HEK293 (cell line): ENCODE measurements at regions not wholly inside any gene's neighbourhood (a gene's known extent, or its start where the extent isn't known, plus 50 kb on each side); places are given as distances from the start of the nearest gene placed in this dataset.

Experiments used
- CTCF ChIA-PET: fragments of 350-600 bp; formaldehyde crosslinking; extraction: SDS; loops from one replicate; lab custom pipeline; 2021; ENCODE audit warnings: antibody characterized with exemption; lab: Yijun Ruan, JAX
- POLR2A ChIA-PET: fragments of 300-600 bp; formaldehyde crosslinking; extraction: SDS; loops from one replicate; lab custom pipeline; 2020; ENCODE audit warnings: antibody characterized with exemption, inconsistent platforms; lab: Yijun Ruan, JAX
- H3K27ac ChIP-seq: fragments of 200-500 bp; sonication (Bioruptor generic); 2 replicates; pipeline ENCODE4 v1.5.1; 2014; ENCODE audit warnings: low read depth, low read length, control low read depth, inconsistent platforms; ENCODE audit errors: extremely low read depth
- H3K36me3 ChIP-seq, 2 experiments: fragments of 200-500 bp in 1 of 2; sonication (Bioruptor generic) in 1 of 2; 1 replicate in 1 of 2; 2 replicates in 1 of 2; pipeline ENCODE4 v1.5.1; 2014 to 2017; ENCODE audit warnings: inconsistent platforms in 2 of 2, low read length in 2 of 2; ENCODE audit not compliant: control insufficient read depth in 2 of 2, insufficient read depth in 1 of 2
- H3K4me1 ChIP-seq: fragments of 200-500 bp; sonication (Bioruptor generic); 2 replicates; pipeline ENCODE4 v1.5.1; 2014; ENCODE audit warnings: mild to moderate bottlenecking, low read length, inconsistent platforms; ENCODE audit not compliant: control insufficient read depth, insufficient read depth
- H3K4me3 ChIP-seq: 2 replicates; pipeline ENCODE4 v1.5.1; 2011; ENCODE audit warnings: low read depth, mild to moderate bottlenecking, control low read depth, low read length, moderate library complexity
- H3K9me3 ChIP-seq: fragments of 200-500 bp; sonication (Bioruptor generic); 2 replicates; pipeline ENCODE4 v1.5.1; 2014; ENCODE audit warnings: low read depth, low read length, inconsistent platforms; ENCODE audit not compliant: control insufficient read depth, insufficient read depth
- GLIS2 ChIP-seq: fragments of 450-650 bp; formaldehyde crosslinking; IDR thresholded peaks from 2 replicates; pipeline ENCODE4 v1.5.1; 2016; ENCODE audit warnings: missing biosample characterization, missing genetic modification characterization
- KLF16 ChIP-seq: fragments of 450-650 bp; formaldehyde crosslinking; IDR thresholded peaks from 2 replicates; pipeline ENCODE4 v1.5.1; 2017; ENCODE audit warnings: missing biosample characterization, missing genetic modification characterization
- MZF1 ChIP-seq: fragments of 450-650 bp; formaldehyde crosslinking; IDR thresholded peaks from 2 replicates; pipeline ENCODE4 v1.5.1; 2017; ENCODE audit warnings: missing biosample characterization, missing genetic modification characterization, borderline replicate concordance
- OVOL3 ChIP-seq: fragments of 450-650 bp; formaldehyde crosslinking; IDR thresholded peaks from 2 replicates; pipeline ENCODE4 v1.5.1; 2016; ENCODE audit warnings: missing biosample characterization, missing genetic modification characterization
- TCF7L2 ChIP-seq: IDR thresholded peaks from 2 replicates; pipeline ENCODE4 v1.6.1; 2011; ENCODE audit warnings: low read depth, mild to moderate bottlenecking, inconsistent platforms, low read length, moderate library complexity, borderline replicate concordance
- ZBTB44 ChIP-seq: fragments of 450-650 bp; IDR thresholded peaks from 2 replicates; pipeline ENCODE4 v1.5.1; 2018; ENCODE audit warnings: missing biosample characterization, mild to moderate bottlenecking, missing genetic modification characterization
- ZBTB7A ChIP-seq: fragments of 450-650 bp; formaldehyde crosslinking; IDR thresholded peaks from 2 replicates; pipeline ENCODE4 v1.5.1; 2016; ENCODE audit warnings: low read depth, missing biosample characterization, missing genetic modification characterization
- ZEB2 ChIP-seq: fragments of 450-650 bp; formaldehyde crosslinking; IDR thresholded peaks from 2 replicates; pipeline ENCODE4 v1.5.1; 2016; ENCODE audit warnings: missing biosample characterization, missing genetic modification characterization
- ZNF132 ChIP-seq: fragments of 450-650 bp; formaldehyde crosslinking; IDR thresholded peaks from 2 replicates; pipeline ENCODE4 v1.5.1; 2017; ENCODE audit warnings: missing biosample characterization, missing genetic modification characterization, borderline replicate concordance
- ZNF223 ChIP-seq: fragments of 450-650 bp; formaldehyde crosslinking; IDR thresholded peaks from 2 replicates; pipeline ENCODE4 v1.5.1; 2016; ENCODE audit warnings: missing biosample characterization, missing genetic modification characterization
- ZNF248 ChIP-seq: fragments of 450-650 bp; formaldehyde crosslinking; IDR thresholded peaks from 2 replicates; pipeline ENCODE4 v1.5.1; 2017; ENCODE audit warnings: missing biosample characterization, missing genetic modification characterization
- ZNF292 ChIP-seq: fragments of 450-650 bp; formaldehyde crosslinking; IDR thresholded peaks from 2 replicates; pipeline ENCODE4 v1.5.1; 2016; ENCODE audit warnings: low read depth, missing biosample characterization, missing genetic modification characterization, borderline replicate concordance
- ZNF423 ChIP-seq: fragments of 450-650 bp; formaldehyde crosslinking; IDR thresholded peaks from 2 replicates; pipeline ENCODE4 v1.5.1; 2016; ENCODE audit warnings: missing biosample characterization, missing genetic modification characterization
- ZNF501 ChIP-seq: fragments of 450-650 bp; formaldehyde crosslinking; IDR thresholded peaks from 2 replicates; pipeline ENCODE4 v1.5.1; 2016; ENCODE audit warnings: missing biosample characterization, missing genetic modification characterization
- ZNF510 ChIP-seq: fragments of 450-650 bp; formaldehyde crosslinking; IDR thresholded peaks from 2 replicates; pipeline ENCODE4 v1.5.1; 2018; ENCODE audit warnings: mild to moderate bottlenecking, missing genetic modification characterization, missing biosample characterization; ENCODE audit not compliant: insufficient replicate concordance
- ZNF555 ChIP-seq: fragments of 450-650 bp; formaldehyde crosslinking; conservative IDR thresholded peaks from 2 replicates; pipeline ENCODE4 v1.5.1; 2017; ENCODE audit warnings: missing biosample characterization, mild to moderate bottlenecking, missing genetic modification characterization, inconsistent platforms
- ZNF571 ChIP-seq: fragments of 450-650 bp; formaldehyde crosslinking; IDR thresholded peaks from 2 replicates; pipeline ENCODE4 v1.5.0; 2017; ENCODE audit warnings: missing biosample characterization, missing genetic modification characterization
- ZNF585B ChIP-seq: fragments of 450-650 bp; formaldehyde crosslinking; IDR thresholded peaks from 2 replicates; pipeline ENCODE4 v1.5.1; 2016; ENCODE audit warnings: missing biosample characterization, missing genetic modification characterization
- ZNF624 ChIP-seq: fragments of 450-650 bp; formaldehyde crosslinking; IDR thresholded peaks from 2 replicates; pipeline ENCODE4 v1.5.1; 2017; ENCODE audit warnings: missing biosample characterization, missing genetic modification characterization
- ZNF776 ChIP-seq: fragments of 450-650 bp; formaldehyde crosslinking; IDR thresholded peaks from 2 replicates; pipeline ENCODE4 v1.5.0; 2017; ENCODE audit warnings: missing biosample characterization, missing genetic modification characterization, borderline replicate concordance
- ZNF837 ChIP-seq: fragments of 450-650 bp; formaldehyde crosslinking; IDR thresholded peaks from 2 replicates; pipeline ENCODE4 v1.5.1; 2016; ENCODE audit warnings: missing biosample characterization, missing genetic modification characterization
- ZSCAN23 ChIP-seq: fragments of 450-650 bp; formaldehyde crosslinking; IDR thresholded peaks from 2 replicates; pipeline ENCODE4 v1.5.1; 2016; ENCODE audit warnings: missing biosample characterization, missing genetic modification characterization
- TF ChIP-seq, protein P1 (sequence below): fragments of 450-650 bp; formaldehyde crosslinking; IDR thresholded peaks from 2 replicates; pipeline ENCODE4 v1.5.1; 2016; ENCODE audit warnings: missing biosample characterization, missing genetic modification characterization, borderline replicate concordance

GRCh38 chr9:79049371-79049770 is 522.4 kb upstream of the TLE4 start:
- Histone ChIP-seq H3K4me3 (no peak overlapping the region), H3K4me1 (no peaks in the 10 kb centered on the region), H3K36me3 (no peaks in the 10 kb centered on the region), H3K9me3 (no peaks in the 10 kb centered on the region), H3K27ac (no peak overlapping the region)
- CTCF ChIA-PET = interaction anchor here (0.6 kb wide), 1 partner anchor 79 kb away, joined by 3 read pairs; no protein-coding TSS in a partner anchor
- no peak for TF ChIP-seq ZNF292 (tag by site-specific recombination)
- TF ChIP-seq ZNF555 (tag by site-specific recombination) = no peak
- TF ChIP-seq GLIS2 (tag by site-specific recombination) = no peak
- no peak for TF ChIP-seq ZBTB44 (tag by site-specific recombination)
- no peak for TF ChIP-seq ZNF510
- TF ChIP-seq ZNF624 = no peak
- TF ChIP-seq ZNF571 (tag by site-specific recombination) = no peak
- no peak for TF ChIP-seq ZEB2 (tag by site-specific recombination)
- no peak for TF ChIP-seq ZNF776 (tag by site-specific recombination)
- TF ChIP-seq ZNF248 = no peak
- no peak for TF ChIP-seq ZNF585B (tag by site-specific recombination)
- TF ChIP-seq ZNF223 (tag by site-specific recombination) = no peak
- TF ChIP-seq, protein P1, sequence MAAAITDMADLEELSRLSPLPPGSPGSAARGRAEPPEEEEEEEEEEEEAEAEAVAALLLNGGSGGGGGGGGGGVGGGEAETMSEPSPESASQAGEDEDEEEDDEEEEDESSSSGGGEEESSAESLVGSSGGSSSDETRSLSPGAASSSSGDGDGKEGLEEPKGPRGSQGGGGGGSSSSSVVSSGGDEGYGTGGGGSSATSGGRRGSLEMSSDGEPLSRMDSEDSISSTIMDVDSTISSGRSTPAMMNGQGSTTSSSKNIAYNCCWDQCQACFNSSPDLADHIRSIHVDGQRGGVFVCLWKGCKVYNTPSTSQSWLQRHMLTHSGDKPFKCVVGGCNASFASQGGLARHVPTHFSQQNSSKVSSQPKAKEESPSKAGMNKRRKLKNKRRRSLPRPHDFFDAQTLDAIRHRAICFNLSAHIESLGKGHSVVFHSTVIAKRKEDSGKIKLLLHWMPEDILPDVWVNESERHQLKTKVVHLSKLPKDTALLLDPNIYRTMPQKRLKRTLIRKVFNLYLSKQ = no peak
- POLR2A ChIA-PET = no interaction called here

DNA sequence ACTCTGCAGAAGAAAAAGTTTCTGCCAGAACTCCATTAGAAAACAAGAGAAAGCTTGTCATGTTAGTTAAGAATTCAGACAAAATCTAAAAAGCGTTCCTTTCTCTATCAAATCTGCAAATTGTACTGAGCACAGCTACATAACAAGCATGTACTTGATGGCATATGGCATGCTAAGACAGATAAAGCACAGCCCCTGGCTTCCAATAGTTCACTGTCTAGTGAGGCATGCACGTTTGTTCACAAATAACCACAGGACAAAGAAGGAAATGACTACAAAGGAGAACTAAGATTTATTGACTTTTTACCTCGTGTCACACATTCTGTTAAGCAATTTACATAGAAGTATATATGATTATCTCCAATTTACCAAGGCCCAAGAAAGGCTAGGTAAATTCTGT is 518.2 kb upstream of the TLE4 start:
- Histone ChIP-seq H3K36me3 (no peaks in the 10 kb centered on the region), H3K4me3 (no peak overlapping the region), H3K4me1 (no peaks in the 10 kb centered on the region), H3K9me3 (no peaks in the 10 kb centered on the region), H3K27ac (no peak overlapping the region)
- TF ChIP-seq ZBTB7A (tag by site-specific recombination) = no peak
- no peak for TF ChIP-seq ZSCAN23 (tag by site-specific recombination)
- TF ChIP-seq KLF16 (tag by site-specific recombination) = no peak
- no peak for TF ChIP-seq MZF1 (tag by site-specific recombination)
- TF ChIP-seq ZNF423 (tag by site-specific recombination) = no peak
- no peak for TF ChIP-seq TCF7L2
- no peak for TF ChIP-seq ZNF248
- TF ChIP-seq ZNF501 (tag by site-specific recombination) = no peak
- no peak for TF ChIP-seq OVOL3
- no peak for TF ChIP-seq ZNF132 (tag by site-specific recombination)
- no peak for TF ChIP-seq ZNF837 (tag by site-specific recombination)
- ChIA-PET CTCF (interaction anchor here (0.6 to 0.8 kb wide), 3 partner anchors 9 to 580 kb away, joined by 3 to 4 read pairs (median 3); no protein-coding TSS in a partner anchor), POLR2A (no interaction called here)
